GM18520 (cell line): ENCODE measurements at regions not wholly inside any gene's neighbourhood (a gene's known extent, or its start where the extent isn't known, plus 50 kb on each side); places are given as distances from the start of the nearest gene placed in this dataset.
"Not testable (repeated sequence)": the region's sequence is repeated elsewhere in the genome, so short reads cannot be mapped to it uniquely, and the experiment has no call there.

Experiments used
- ATAC-seq: cut with Tn5 transposase; IDR thresholded peaks from one replicate; pipeline ENCODE4 v1.9.1; 2021; ENCODE audit not compliant: unreplicated experiment

GRCh38 chr5:17364987-17365810 lies 132.8 kb upstream of the TAF11L2 start:
- ATAC-seq: no peak

DNA sequence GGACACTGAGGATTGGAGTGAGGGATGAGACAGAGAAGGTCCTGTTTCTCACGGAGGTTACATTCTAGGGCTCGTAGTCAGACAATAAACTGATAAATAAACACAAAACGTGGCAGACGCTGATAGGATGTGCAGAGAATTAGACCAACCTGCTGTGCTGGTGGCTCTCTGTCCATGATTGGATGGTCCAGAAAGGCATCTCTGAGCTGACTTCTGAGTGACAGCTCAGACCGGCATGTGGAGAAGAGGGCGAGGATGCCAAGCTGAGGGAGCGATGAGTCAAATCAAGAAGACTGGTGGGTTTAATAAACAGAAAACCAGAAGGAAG lies 132.3 kb upstream of the TAF11L2 start:
- no peak for ATAC-seq

- ATAC-seq: no peak
Measured at GRCh38 chr5:17367256-17367840, 130.7 kb upstream of the TAF11L2 start.

GRCh38 chr5:17370651-17371050 lies 127.4 kb upstream of the TAF11L2 start:
- no peak for ATAC-seq

- no peak for ATAC-seq
Measured at GRCh38 chr5:17373406-17373805, 124.6 kb upstream of the TAF11L2 start.

GRCh38 chr5:17373814-17374556 lies 124.0 kb upstream of the TAF11L2 start:
- no peak for ATAC-seq

DNA sequence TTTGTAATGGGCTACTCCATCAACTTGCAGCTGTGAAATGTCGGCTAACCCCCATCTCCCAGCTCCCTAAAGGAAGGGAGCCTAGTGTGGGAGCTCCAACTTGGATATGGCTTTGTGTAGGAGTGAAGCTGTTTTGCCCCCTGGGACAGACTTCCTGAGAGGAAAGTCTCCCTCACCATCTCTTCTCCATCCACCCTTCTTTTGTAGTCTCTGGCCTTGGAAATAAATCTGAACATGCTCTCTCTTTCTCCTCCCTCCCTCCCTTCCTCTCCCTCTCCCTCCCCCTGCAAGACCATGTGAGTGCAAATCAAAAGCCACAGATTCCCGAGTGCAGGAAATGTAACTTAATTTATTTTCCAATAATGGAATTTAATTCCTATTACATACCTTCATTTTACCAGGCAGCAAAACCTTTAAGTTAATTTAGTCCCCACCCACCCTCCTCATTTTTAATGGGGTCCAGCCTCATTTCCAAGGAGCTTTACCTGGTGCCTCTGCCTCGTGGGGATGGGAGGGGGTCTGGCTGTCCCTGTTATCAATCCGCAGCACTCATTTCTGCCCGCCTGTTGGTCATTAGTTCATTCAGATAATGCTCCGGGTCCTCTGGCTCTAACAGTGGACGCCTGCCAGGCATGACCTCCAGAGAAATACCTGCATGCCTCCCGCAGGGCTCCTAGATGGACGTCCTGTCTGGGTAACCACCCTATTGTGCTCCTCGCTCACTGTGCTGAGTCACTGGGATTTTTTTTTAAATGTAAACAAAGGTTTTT lies 122.9 kb upstream of the TAF11L2 start:
- no peak for ATAC-seq

- ATAC-seq: not testable (repeated sequence)
Measured at GRCh38 chr5:17375886-17376285, 122.1 kb upstream of the TAF11L2 start.

GRCh38 chr5:17378346-17378997 lies 119.6 kb upstream of the TAF11L2 start:
- ATAC-seq: no peak

DNA sequence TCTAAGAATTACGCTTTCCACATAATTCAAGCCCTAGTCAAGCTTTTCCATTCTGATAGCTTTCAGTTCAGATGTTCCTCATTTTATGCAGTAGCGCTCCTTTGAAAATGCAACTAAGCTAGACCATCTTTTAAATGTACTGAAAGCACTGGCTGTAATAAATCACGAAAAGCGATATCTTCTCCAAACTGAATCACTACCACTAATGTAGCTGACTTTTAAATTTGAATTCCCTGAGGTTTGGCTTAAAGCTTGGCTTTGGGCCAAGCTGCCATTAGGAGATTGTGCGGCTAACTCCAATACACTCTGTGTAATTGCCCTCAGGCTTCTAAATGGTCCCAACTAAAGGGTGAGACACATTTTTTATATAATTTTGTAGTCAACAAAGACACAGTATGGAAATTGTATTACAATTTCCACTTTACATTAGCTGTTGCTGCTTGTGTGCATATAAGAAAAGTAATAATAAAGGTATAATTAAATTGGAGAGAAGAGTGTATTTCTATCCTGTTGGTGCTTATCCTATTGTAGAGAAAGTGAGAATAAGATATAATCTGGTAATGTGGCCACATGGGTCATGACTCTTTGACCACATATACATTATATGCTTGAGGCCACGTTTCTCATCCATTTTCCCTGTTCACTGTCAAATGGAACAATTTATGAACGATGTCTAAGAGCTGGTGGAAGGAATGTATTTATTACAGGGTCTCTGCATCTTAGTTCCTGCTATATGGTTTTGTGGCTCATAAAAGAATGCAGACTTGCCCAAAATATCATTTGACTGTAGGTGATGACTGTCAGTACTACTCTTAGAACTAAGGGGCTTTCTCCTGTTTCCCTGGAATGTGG lies 118.7 kb upstream of the TAF11L2 start:
- no peak for ATAC-seq

DNA sequence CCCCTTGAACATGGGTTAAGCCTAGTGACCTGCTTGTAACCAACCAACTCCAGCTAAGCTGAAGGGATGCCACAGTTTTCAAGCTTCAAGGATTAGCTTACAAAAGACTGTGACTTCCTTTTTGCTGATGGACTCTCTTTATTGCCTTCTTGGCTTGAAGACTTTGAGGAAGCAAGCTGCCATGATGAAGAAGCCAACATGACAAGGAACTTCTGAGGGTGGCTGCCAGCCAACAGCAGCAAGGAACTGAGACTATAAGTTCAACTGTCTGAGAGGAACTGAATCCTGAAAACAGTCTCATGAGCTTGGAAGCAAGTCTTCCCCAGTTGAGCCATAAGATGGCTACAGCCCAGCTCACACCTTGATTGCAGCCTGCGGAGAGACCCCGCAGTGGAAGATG lies 116.1 kb upstream of the TAF11L2 start:
- no peak for ATAC-seq

- ATAC-seq: no peak
Measured at GRCh38 chr5:17383526-17383925, 114.5 kb upstream of the TAF11L2 start.

DNA sequence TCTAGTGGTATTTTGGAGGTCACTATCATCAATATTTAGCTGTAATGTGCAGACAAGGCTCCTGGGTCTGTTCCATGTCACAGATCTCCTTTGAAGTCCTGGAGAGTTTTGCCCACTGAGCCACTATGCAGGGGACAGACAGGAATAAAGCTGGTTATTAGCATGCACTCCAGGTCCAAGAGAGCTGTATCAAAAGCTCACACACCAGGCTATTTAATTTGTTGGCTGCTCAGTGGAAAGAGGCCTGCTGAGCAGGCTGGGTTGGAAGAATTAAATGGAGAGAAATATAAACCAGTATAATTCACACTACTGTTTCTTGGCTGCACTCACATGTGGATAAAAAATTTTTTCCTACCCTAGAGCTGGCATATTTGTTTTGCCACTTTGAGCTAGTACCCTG lies 113.8 kb upstream of the TAF11L2 start:
- no peak for ATAC-seq

DNA sequence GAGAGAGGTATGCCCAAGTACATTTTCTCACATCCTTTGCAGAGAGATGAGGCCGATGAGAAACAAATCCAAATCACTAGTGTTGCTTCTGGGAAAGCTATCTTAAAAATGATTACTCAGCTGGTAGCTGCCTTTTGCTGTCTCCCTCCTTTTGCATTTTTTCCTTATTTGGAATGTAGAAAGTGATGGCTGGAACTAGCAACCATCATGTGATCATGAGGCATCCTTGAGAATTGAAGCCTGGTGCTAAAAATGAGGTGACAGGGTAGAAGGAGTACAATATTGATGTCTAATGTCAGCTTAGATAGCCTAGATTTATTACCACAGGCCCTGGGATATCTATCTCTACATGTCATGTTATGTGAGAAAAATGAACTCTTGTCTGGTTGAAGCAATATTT lies 109.3 kb upstream of the TAF11L2 start:
- no peak for ATAC-seq

- ATAC-seq: no peak
Measured at GRCh38 chr5:17394086-17394485, 103.9 kb upstream of the TAF11L2 start.

DNA sequence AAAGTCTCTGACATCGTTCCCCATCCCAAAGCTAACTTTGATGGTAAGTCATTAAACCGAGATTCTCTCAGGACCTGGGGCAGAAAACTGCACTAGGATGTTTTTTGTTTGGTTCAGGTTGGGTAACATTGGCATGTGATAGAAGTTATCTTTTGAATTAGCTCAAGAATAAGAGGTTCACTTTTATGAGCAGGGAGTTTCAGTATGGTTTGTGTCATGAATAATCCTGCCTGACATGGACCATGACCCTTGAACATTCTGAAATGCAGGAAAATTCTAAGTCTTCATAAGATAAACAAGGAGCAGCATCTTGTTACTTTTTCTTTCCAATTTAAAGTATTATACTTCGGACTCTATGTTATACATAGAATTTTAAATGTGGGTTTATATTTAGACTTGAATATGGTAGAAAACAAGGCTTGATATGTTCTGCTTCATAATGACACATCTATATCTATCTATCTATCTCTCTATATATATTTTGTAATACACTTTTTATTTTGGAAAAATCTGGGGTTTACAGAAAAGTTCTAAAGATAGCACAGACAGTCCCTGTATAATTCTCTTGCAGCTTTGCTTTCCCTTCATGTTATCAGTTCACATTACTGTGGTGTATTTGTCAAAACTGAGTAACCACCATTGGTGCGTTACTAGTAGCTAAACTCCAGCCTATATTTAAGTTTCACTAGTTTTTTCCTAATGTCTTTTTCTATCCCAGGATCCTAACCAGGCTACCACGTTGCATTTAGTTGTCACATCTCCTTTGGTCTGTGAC lies 102.7 kb upstream of the TAF11L2 start:
- ATAC-seq: no peak

DNA sequence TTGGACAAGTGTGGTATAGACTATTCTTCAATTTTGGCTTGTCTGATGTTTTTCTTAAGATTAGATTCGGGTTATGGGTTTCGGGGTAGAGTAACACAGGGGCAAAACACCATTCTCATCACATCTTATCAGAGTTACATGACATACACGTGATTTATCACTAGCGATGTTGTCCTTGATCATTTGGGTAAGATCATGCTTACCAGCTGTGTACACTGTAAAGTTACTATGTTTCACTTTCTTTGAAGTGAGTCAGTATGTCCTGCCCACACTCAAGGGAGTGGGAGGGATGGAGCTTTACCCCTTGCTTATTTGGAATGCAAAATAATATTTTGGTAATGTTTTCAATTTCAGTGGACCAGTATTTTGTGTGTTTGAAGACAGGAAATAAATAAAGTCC lies 101.8 kb upstream of the TAF11L2 start:
- peak; percentile 39 for ATAC-seq

DNA sequence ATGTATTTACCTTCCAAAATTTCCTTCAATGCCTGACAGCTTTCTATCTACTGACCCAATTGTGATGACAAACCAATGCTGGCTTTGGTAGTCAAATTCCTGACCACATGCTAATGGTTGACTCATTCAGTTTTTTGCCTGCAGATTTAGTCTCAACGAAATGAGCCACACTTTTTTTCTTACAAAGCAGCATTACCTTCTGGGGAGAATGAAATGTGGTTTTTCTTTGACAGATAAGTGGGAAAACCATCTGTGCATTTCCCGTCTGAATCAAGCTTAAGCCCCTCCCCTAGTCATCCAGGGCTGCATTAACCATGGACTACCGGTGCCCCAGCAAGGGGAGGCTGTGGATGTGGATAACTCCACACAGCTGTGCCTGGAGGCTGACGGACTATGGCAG lies 99.6 kb upstream of the TAF11L2 start:
- peak; percentile 69 for ATAC-seq
